ENCODE measurements at regions not wholly inside any gene's neighbourhood (a gene's known extent, or its start where the extent isn't known, plus 50 kb on each side); places are given as distances from the start of the nearest gene placed in this dataset.
"Not testable (repeated sequence)": the region's sequence is repeated elsewhere in the genome, so short reads cannot be mapped to it uniquely, and the experiment has no call there.

GRCh38 chr7:106749165-106749564 lies 88.2 kb upstream of the CCDC71L start:
- Mint-ChIP-seq H3K27me3 (ENCODE audit: unreplicated experiment) (no peaks in the 10 kb centered on the region), H3K4me3 (ENCODE audit: unreplicated experiment) (no peak overlapping the region), H3K36me3 (ENCODE audit: unreplicated experiment) (no peaks in the 10 kb centered on the region), H3K4me1 (ENCODE audit: unreplicated experiment) (no peaks in the 10 kb centered on the region), H3K9me3 (ENCODE audit: unreplicated experiment) (no peaks in the 10 kb centered on the region), H3K27ac (ENCODE audit: unreplicated experiment) (no peak overlapping the region)
- no peak for DNase-seq (ENCODE audit: extremely low spot score, unreplicated experiment)
- no peak for TF ChIP-seq CTCF (IDR thresholded peaks at IDR 0.05)

- no peak for DNase-seq (ENCODE audit: extremely low spot score, unreplicated experiment)
- Mint-ChIP-seq H3K27ac (ENCODE audit: unreplicated experiment) (no peak overlapping the region), H3K27me3 (ENCODE audit: unreplicated experiment) (no peaks in the 10 kb centered on the region), H3K4me3 (ENCODE audit: unreplicated experiment) (no peak overlapping the region), H3K9me3 (ENCODE audit: unreplicated experiment) (no peaks in the 10 kb centered on the region), H3K36me3 (ENCODE audit: unreplicated experiment) (no peaks in the 10 kb centered on the region), H3K4me1 (ENCODE audit: unreplicated experiment) (no peaks in the 10 kb centered on the region)
- no peak for TF ChIP-seq CTCF (IDR thresholded peaks at IDR 0.05)
Measured at GRCh38 chr7:106750773-106751172, 89.8 kb upstream of the CCDC71L start.

GRCh38 chr7:106752367-106752766 lies 91.4 kb upstream of the CCDC71L start:
- H3K27ac Mint-ChIP-seq (ENCODE audit: unreplicated experiment), result no peak overlapping the region
- DNase-seq (ENCODE audit: extremely low spot score, unreplicated experiment), result no peak
- H3K36me3 Mint-ChIP-seq (ENCODE audit: unreplicated experiment), result no peaks in the 10 kb centered on the region
- no peaks in the 10 kb centered on the region for H3K27me3 Mint-ChIP-seq (ENCODE audit: unreplicated experiment)
- H3K4me1 Mint-ChIP-seq (ENCODE audit: unreplicated experiment), result no peaks in the 10 kb centered on the region
- no peaks in the 10 kb centered on the region for H3K9me3 Mint-ChIP-seq (ENCODE audit: unreplicated experiment)
- no peak for TF ChIP-seq CTCF (IDR thresholded peaks at IDR 0.05)
- H3K4me3 Mint-ChIP-seq (ENCODE audit: unreplicated experiment), result no peak overlapping the region

- H3K27me3 Mint-ChIP-seq (ENCODE audit: unreplicated experiment); H3K36me3 Mint-ChIP-seq (ENCODE audit: unreplicated experiment); DNase-seq (ENCODE audit: extremely low spot score, unreplicated experiment); H3K4me1 Mint-ChIP-seq (ENCODE audit: unreplicated experiment); H3K9me3 Mint-ChIP-seq (ENCODE audit: unreplicated experiment); H3K4me3 Mint-ChIP-seq (ENCODE audit: unreplicated experiment); H3K27ac Mint-ChIP-seq (ENCODE audit: unreplicated experiment): not testable (repeated sequence)
Measured at GRCh38 chr7:106755024-106755423, 94.1 kb upstream of the CCDC71L start.

GRCh38 chr7:106755641-106756040 lies 94.7 kb upstream of the CCDC71L start:
- Mint-ChIP-seq H3K27me3 (ENCODE audit: unreplicated experiment) (no peaks in the 10 kb centered on the region), H3K36me3 (ENCODE audit: unreplicated experiment) (no peaks in the 10 kb centered on the region), H3K4me3 (ENCODE audit: unreplicated experiment) (no peak overlapping the region), H3K27ac (ENCODE audit: unreplicated experiment) (no peak overlapping the region), H3K9me3 (ENCODE audit: unreplicated experiment) (no peaks in the 10 kb centered on the region), H3K4me1 (ENCODE audit: unreplicated experiment) (peaks cover 5% of the 10 kb centered on the region)
- no peak for DNase-seq (ENCODE audit: extremely low spot score, unreplicated experiment)
- TF ChIP-seq CTCF (IDR thresholded peaks at IDR 0.05), result no peak

- Mint-ChIP-seq H3K4me3 (ENCODE audit: unreplicated experiment) (no peak overlapping the region), H3K4me1 (ENCODE audit: unreplicated experiment) (peaks cover 5% of the 10 kb centered on the region), H3K27ac (ENCODE audit: unreplicated experiment) (no peak overlapping the region), H3K27me3 (ENCODE audit: unreplicated experiment) (no peaks in the 10 kb centered on the region), H3K36me3 (ENCODE audit: unreplicated experiment) (no peaks in the 10 kb centered on the region), H3K9me3 (ENCODE audit: unreplicated experiment) (no peaks in the 10 kb centered on the region)
- DNase-seq (ENCODE audit: extremely low spot score, unreplicated experiment), result no peak
- TF ChIP-seq CTCF (IDR thresholded peaks at IDR 0.05), result no peak
Measured at GRCh38 chr7:106756071-106756470, 95.1 kb upstream of the CCDC71L start.

Measured in osteocyte (in vitro differentiated cells).